Left lung (tissue), 4 donors: ENCODE measurements at regions not wholly inside any gene's neighbourhood (a gene's known extent, or its start where the extent isn't known, plus 50 kb on each side); places are given as distances from the start of the nearest gene placed in this dataset.

Experiments
- ATAC-seq: fragments of 200-7000 bp; cut with Tn5 transposase; one replicate; pipeline ENCODE4 v1.9.1; 2020; ENCODE audit warnings: moderate library complexity
- DNase-seq, 4 donors: peaks; one replicate each; pipeline ENCODE4 v3.0.0-alpha.2; 2013 to 2020
- H3K27ac ChIP-seq, 2 donors: fragments of 200-600 bp; sonication (generic) in 1 of 2; one replicate each; pipeline versions ENCODE4 v1.5.0 to v1.8.0; 2020 to 2021
- H3K27me3 ChIP-seq, 2 donors: fragments of 200-600 bp; sonication (generic) in 1 of 2; one replicate each; pipeline versions ENCODE4 v1.5.0 to v1.8.0; 2020 to 2021
- H3K36me3 ChIP-seq, 2 donors: fragments of 200-600 bp; sonication (generic) in 1 of 2; one replicate each; pipeline versions ENCODE4 v1.5.0 to v1.8.0; 2020 to 2021
- H3K4me1 ChIP-seq, 2 donors: fragments of 200-600 bp; one replicate each; pipeline ENCODE4 v1.8.0; 2021
- H3K4me3 ChIP-seq, 2 donors: fragments of 200-600 bp; sonication (generic) in 1 of 2; one replicate each; pipeline versions ENCODE4 v1.5.0 to v1.8.0; 2020 to 2021; ENCODE audit warnings: mild to moderate bottlenecking in 1 of 2
- H3K9me3 ChIP-seq, 2 donors: fragments of 200-600 bp; sonication (generic) in 1 of 2; one replicate each; pipeline versions ENCODE4 v1.5.0 to v1.8.0; 2020 to 2021
- intact Hi-C, 2 donors: fragments of 100-400 bp; cut with DNase I; formaldehyde crosslinking; loops; one replicate each; pipeline versions ENCODE4 v1.11.2 to v1.14.2; 2022
- TF ChIP-seq, protein P1 (sequence below), 2 donors: fragments of 200-600 bp; sonication (generic) in 1 of 2; IDR thresholded peaks; one replicate each; pipeline versions ENCODE4 v1.5.0 to v1.8.0; 2021; ENCODE audit warnings: antibody characterized with exemption in 2 of 2
- donor health status: DM: no; HTN: yes; CAD: no.
- donor health status: DM: no; HTN: no; CAD: no.

DNA sequence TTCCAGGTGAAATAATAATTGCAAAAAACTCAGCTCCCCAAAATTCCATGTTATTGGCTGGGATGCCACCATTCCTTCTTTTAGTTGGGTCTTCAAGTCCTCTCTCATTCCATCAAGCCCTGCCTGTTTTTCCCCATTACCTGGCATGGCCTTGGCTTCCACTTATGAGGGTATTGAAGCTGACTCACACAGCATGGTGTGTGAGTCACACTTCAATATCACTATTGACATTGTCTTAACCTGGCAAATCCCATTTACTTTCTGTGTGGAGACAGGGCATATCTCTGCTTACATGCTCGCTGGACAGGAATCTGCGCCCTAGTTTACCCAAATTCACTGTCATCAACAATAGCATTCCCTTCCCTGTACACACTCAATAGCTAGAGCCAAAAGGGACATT, 1806.8 kb downstream of the BRINP3 start:
- Histone ChIP-seq H3K9me3 (peaks cover 0 to 8% of the 10 kb centered on the region in 2 donors), H3K4me1 (no peaks in the 10 kb centered on the region), H3K4me3 (no peak overlapping the region), H3K27ac (no peak overlapping the region), H3K36me3 (no peaks in the 10 kb centered on the region), H3K27me3 (no peaks in the 10 kb centered on the region)
- ATAC-seq (peak; percentile 85), DNase-seq (no peak)
- TF ChIP-seq, protein P1, sequence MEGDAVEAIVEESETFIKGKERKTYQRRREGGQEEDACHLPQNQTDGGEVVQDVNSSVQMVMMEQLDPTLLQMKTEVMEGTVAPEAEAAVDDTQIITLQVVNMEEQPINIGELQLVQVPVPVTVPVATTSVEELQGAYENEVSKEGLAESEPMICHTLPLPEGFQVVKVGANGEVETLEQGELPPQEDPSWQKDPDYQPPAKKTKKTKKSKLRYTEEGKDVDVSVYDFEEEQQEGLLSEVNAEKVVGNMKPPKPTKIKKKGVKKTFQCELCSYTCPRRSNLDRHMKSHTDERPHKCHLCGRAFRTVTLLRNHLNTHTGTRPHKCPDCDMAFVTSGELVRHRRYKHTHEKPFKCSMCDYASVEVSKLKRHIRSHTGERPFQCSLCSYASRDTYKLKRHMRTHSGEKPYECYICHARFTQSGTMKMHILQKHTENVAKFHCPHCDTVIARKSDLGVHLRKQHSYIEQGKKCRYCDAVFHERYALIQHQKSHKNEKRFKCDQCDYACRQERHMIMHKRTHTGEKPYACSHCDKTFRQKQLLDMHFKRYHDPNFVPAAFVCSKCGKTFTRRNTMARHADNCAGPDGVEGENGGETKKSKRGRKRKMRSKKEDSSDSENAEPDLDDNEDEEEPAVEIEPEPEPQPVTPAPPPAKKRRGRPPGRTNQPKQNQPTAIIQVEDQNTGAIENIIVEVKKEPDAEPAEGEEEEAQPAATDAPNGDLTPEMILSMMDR (IDR thresholded peaks at IDR 0.05), result no peak
- intact Hi-C loops, result no loop called here

DNA sequence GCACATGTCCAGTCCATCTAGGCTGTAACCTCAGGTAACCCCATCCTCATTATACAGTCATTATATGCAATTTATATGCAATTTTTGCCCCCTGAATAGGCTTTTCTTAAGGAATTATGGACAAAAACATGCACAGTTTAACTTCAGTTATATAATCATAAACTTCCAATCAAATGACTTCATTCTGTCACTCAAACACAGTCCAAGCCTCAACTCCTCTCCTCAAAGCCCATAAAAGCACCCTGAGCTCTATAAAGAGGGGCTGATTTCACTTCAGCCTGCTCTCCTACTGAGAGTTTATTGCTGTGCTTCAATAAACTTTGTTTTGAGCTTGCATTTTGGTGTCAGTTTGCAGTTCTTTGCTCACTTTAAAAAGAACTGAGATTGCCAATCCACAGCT, 1805.5 kb downstream of the BRINP3 start:
- no peak for ATAC-seq
- TF ChIP-seq, protein P1 (IDR thresholded peaks at IDR 0.05), result no peak
- no peaks in the 10 kb centered on the region for H3K36me3 ChIP-seq

DNA sequence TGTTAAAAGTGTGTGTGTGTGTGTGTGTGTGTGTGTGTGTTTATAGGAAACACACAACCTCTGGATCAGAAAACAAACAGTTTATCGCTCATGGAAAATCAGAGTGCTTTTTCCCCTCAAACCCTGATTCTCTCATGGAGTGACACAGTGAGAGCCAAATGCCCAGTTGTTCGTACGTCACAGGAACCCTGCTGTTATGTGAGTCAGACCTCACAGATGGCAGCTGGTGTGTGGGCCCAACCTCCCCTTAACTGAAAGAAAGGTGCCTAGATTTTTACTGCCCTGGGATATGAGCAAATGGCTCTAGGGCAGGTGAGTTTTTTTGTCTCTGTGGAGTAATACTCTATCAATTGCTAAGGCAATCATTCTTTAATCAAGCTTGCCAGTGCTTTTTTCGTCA, 1788.1 kb downstream of the BRINP3 start:
- DNase-seq (no peak), ATAC-seq (no peak)
- Histone ChIP-seq H3K4me3 (no peak overlapping the region), H3K27ac (no peak overlapping the region), H3K27me3 (no peaks in the 10 kb centered on the region), H3K4me1 (no peaks in the 10 kb centered on the region), H3K36me3 (no peaks in the 10 kb centered on the region), H3K9me3 (peaks cover 0 to 8% of the 10 kb centered on the region in 2 donors)
- intact Hi-C loops, result no loop called here
- TF ChIP-seq, protein P1 (IDR thresholded peaks at IDR 0.05), result no peak

More for the DNA sequence above, 1805.5 kb downstream of the BRINP3 start:
- intact Hi-C loops, result no loop called here
- Histone ChIP-seq H3K4me1 (no peaks in the 10 kb centered on the region), H3K27me3 (no peaks in the 10 kb centered on the region), H3K4me3 (no peak overlapping the region), H3K27ac (no peak overlapping the region), H3K9me3 (peaks cover 0 to 7% of the 10 kb centered on the region in 2 donors)
- no peak for DNase-seq

DNA sequence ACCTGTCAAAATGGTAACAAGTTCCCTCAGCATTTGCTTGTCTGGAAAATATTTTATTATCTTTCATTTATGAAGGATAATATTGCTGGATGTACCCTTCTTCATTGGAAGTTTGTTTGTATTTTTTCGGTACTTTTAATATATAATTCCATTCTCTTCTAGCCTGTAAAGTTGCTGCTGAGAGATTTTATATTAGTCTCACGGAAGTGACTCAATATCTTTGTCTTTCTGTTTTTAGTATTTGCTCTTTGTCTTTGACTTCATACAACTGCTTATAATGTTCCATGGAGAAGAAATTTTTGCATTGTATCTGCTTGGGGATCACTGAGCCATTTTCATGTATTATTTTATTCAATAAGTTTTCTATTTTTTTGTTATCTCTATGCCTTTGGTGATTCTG, 1777.5 kb downstream of the BRINP3 start:
- TF ChIP-seq, protein P1 (IDR thresholded peaks at IDR 0.05), result no peak

DNA sequence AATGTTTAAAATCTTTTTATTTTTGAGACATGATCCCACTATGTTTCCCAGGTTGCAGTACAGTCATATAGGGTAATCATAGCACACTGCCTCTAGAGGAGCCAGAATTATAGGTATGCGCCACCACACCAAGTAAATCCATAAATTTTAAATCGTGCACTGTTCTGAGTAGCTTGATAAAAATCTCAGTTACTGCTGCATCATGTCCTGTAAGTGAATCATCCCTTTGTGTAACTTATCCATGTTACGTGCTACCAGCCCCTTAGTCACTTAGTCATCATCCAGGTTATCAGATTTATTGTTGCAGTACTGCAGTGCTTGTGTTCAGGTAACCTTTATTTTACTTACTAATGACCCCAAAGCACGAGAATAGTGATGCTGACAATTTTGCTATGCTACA, 1770.9 kb downstream of the BRINP3 start:
- peaks cover 0 to 13% of the 10 kb centered on the region in 2 donors for H3K9me3 ChIP-seq
- TF ChIP-seq, protein P1 (IDR thresholded peaks at IDR 0.05), result no peak
- H3K27ac ChIP-seq, result no peak overlapping the region
- ATAC-seq (no peak), DNase-seq (no peak)
- intact Hi-C loops, result no loop called here
- H3K36me3 ChIP-seq, result no peaks in the 10 kb centered on the region
- H3K4me3 ChIP-seq, result no peak overlapping the region
- H3K4me1 ChIP-seq, result no peaks in the 10 kb centered on the region
- H3K27me3 ChIP-seq, result no peaks in the 10 kb centered on the region

More for the DNA sequence above, 1777.5 kb downstream of the BRINP3 start:
- H3K4me1 ChIP-seq, result no peaks in the 10 kb centered on the region
- no peak overlapping the region for H3K4me3 ChIP-seq
- no peaks in the 10 kb centered on the region for H3K27me3 ChIP-seq
- ATAC-seq (no peak), DNase-seq (no peak)
- intact Hi-C loops, result no loop called here
- H3K36me3 ChIP-seq, result no peaks in the 10 kb centered on the region
- H3K27ac ChIP-seq, result no peak overlapping the region
- peaks cover 0 to 19% of the 10 kb centered on the region in 2 donors for H3K9me3 ChIP-seq
